Neural crest cell (in vitro differentiated cells): ENCODE measurements at regions not wholly inside any gene's neighbourhood (a gene's known extent, or its start where the extent isn't known, plus 50 kb on each side); places are given as distances from the start of the nearest gene placed in this dataset.

Experiments
- DNase-seq: peaks from one replicate; pipeline ENCODE4 v3.0.0; 2021; ENCODE audit warnings: low read depth, mixed read lengths, low spot score
- H3K27ac Mint-ChIP-seq: one replicate; pipeline ENCODE4 v1.8.0; 2021; ENCODE audit warnings: mild to moderate bottlenecking, mixed read lengths; ENCODE audit not compliant: unreplicated experiment
- H3K27me3 Mint-ChIP-seq: 2 replicates; pipeline ENCODE4 v1.8.0; 2021; ENCODE audit warnings: low read depth, mild to moderate bottlenecking, mixed read lengths
- H3K36me3 Mint-ChIP-seq: 2 replicates; pipeline ENCODE4 v1.8.0; 2021; ENCODE audit warnings: low read depth, mild to moderate bottlenecking, mixed read lengths
- H3K4me1 Mint-ChIP-seq: 2 replicates; pipeline ENCODE4 v1.8.0; 2021; ENCODE audit warnings: mixed read lengths
- H3K4me3 Mint-ChIP-seq: one replicate; pipeline ENCODE4 v1.8.0; 2021; ENCODE audit warnings: mild to moderate bottlenecking, mixed read lengths
- H3K9me3 Mint-ChIP-seq: 2 replicates; pipeline ENCODE4 v1.8.0; 2021; ENCODE audit warnings: mixed read lengths
- CTCF ChIP-seq: fragments of 200-600 bp; sonication (generic); conservative IDR thresholded peaks from 2 replicates; pipeline ENCODE4 v1.5.0; 2021; ENCODE audit warnings: antibody characterized with exemption, mild to moderate bottlenecking

GRCh38 chr12:58293308-58293982, 352.1 kb downstream of the ATP23 start:
- Mint-ChIP-seq H3K36me3 (no peaks in the 10 kb centered on the region), H3K9me3 (no peaks in the 10 kb centered on the region), H3K4me1 (no peaks in the 10 kb centered on the region), H3K27me3 (no peaks in the 10 kb centered on the region), H3K27ac (no peak overlapping the region), H3K4me3 (no peak overlapping the region)
- no peak for DNase-seq
- TF ChIP-seq CTCF, result no peak

GRCh38 chr12:58295268-58295667, 353.9 kb downstream of the ATP23 start:
- no peak for DNase-seq
- no peak overlapping the region for H3K27ac Mint-ChIP-seq
- H3K4me1 Mint-ChIP-seq, result peaks cover 9% of the 10 kb centered on the region
- no peaks in the 10 kb centered on the region for H3K9me3 Mint-ChIP-seq
- H3K4me3 Mint-ChIP-seq, result no peak overlapping the region
- no peak for TF ChIP-seq CTCF
- H3K36me3 Mint-ChIP-seq, result no peaks in the 10 kb centered on the region
- H3K27me3 Mint-ChIP-seq, result no peaks in the 10 kb centered on the region

GRCh38 chr12:58296863-58297262, 355.5 kb downstream of the ATP23 start:
- Mint-ChIP-seq H3K9me3 (no peaks in the 10 kb centered on the region), H3K27ac (no peak overlapping the region), H3K36me3 (no peaks in the 10 kb centered on the region), H3K27me3 (no peaks in the 10 kb centered on the region), H3K4me1 (peaks cover 12% of the 10 kb centered on the region), H3K4me3 (no peak overlapping the region)
- DNase-seq, result no peak
- TF ChIP-seq CTCF, result no peak

- Mint-ChIP-seq H3K36me3 (no peaks in the 10 kb centered on the region), H3K27me3 (no peaks in the 10 kb centered on the region), H3K4me3 (no peak overlapping the region), H3K4me1 (peaks cover 12% of the 10 kb centered on the region), H3K9me3 (no peaks in the 10 kb centered on the region), H3K27ac (no peak overlapping the region)
- TF ChIP-seq CTCF, result no peak
- no peak for DNase-seq
Measured at GRCh38 chr12:58298803-58299202, 357.4 kb downstream of the ATP23 start.

GRCh38 chr12:58299371-58299770, 358.0 kb downstream of the ATP23 start:
- no peak overlapping the region for H3K27ac Mint-ChIP-seq
- no peaks in the 10 kb centered on the region for H3K36me3 Mint-ChIP-seq
- H3K4me1 Mint-ChIP-seq, result peaks cover 12% of the 10 kb centered on the region
- DNase-seq, result no peak
- H3K9me3 Mint-ChIP-seq, result no peaks in the 10 kb centered on the region
- TF ChIP-seq CTCF, result no peak
- no peak overlapping the region for H3K4me3 Mint-ChIP-seq
- no peaks in the 10 kb centered on the region for H3K27me3 Mint-ChIP-seq
